ENCODE measurements at regions not wholly inside any gene's neighbourhood (a gene's known extent, or its start where the extent isn't known, plus 50 kb on each side); places are given as distances from the start of the nearest gene placed in this dataset.

DNA sequence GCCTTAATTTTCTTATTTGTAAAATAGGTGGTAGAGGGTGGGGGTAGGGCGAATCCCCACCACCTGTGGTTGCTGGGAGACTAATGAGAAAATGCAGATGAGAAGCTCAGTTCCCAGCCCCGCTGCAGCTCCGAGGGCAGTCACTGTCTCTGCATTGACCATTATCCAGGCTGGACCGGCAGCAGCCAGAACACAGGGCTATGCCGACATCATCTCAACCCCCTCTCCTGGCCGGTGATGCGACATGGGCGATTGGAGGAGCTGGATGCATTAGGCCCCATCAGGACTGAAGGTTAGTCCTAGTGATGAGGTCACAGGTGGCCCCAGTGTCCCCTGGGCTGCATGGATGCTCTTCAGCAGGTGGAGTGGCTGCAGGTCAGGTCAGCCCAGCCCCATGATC is 412.4 kb downstream of the CTTN start:
- no peak for DNase-seq

DNA sequence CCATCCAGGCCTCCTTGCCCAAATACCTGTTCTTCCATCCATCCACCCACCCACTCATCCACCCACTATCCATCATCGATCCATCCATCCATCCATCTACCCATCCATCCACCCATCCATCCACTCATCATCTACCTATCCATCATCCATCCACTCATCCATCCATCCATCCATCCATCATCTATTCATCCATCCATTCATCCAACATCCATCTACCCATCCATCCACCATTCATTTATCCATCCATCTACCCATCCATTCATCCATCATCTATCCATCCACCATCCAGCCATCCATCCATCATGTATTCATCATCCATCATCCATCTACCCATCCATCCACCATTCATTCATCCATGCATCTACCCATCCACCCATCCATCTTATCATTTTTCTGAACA is 413.2 kb downstream of the CTTN start:
- DNase-seq, result no peak

DNA sequence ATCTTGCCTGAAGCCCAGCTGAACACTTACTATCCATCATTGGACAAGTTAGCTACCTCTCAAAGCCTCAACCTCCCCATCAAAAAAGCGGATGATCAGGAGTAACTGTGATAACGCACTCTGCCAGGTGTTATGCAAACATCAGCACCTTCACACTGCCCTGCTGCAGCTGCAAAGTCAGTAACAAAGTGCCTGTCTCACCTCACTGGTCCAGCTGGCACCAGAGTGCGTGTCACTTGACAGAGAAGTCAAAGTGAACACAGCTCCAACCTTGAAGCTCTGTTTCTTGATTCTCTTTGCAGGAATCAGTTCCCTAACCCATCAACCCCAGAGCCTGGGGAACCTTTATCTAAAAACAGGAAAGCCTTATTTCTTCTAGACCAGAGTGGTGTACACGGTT is 413.6 kb downstream of the CTTN start:
- no peak for DNase-seq

DNA sequence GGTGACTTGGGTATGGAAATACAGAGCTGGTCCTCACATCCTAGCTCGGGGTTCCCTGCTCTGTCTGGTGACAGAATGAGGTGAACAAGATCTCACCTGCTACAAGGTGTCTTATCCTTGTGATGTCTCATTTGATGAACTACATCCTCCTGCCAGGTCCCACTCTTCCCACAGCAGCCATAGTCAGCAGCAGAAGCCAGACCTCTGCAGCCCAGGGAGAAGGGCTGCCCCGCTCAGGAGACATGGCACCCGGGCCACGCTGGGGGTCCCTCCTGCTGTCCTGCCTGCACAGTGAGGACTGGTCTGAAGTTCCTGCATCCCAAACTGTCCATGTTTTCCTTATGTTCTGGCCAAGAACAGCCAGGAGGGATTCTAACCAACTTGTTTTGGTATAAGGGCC is 414.1 kb downstream of the CTTN start:
- no peak for DNase-seq

DNA sequence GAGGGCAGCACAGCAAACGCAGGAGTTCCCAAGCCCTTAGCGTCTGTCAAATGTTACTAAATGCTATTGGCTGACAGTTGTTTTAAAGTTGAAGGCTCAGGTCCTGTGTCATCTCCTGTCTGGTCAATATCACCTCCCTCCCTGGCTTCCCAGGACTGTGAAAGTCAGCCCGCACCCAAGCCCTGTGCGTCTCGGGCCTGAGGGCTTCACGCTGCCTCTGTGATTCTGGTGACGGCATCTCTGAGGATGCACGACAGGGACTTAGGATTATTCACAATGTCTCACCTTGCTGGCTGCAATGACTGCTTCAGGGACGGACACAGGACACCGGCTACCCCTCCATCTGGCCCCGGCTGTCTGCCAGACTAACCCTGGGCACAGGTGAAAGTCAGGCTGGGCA is 415.3 kb downstream of the CTTN start:
- no peak for DNase-seq

DNA sequence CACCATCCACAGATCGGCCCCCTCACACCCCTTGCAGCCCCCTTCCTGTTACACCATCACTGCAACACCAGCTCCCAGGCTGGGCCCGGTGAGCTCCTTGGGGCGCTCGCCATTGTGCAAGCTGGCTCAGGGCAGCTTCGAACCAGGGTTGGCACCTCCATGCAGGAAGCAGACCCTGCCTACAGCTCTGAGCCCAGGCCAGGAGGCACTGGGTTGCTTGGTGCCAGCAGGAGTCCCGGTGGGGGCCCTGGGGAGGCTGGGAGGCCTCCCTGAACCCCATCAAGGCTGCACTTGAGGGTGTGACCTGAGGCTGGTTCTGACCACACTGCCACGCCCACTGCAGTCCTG is 417.1 kb downstream of the CTTN start:
- DNase-seq, result no peak

DNA sequence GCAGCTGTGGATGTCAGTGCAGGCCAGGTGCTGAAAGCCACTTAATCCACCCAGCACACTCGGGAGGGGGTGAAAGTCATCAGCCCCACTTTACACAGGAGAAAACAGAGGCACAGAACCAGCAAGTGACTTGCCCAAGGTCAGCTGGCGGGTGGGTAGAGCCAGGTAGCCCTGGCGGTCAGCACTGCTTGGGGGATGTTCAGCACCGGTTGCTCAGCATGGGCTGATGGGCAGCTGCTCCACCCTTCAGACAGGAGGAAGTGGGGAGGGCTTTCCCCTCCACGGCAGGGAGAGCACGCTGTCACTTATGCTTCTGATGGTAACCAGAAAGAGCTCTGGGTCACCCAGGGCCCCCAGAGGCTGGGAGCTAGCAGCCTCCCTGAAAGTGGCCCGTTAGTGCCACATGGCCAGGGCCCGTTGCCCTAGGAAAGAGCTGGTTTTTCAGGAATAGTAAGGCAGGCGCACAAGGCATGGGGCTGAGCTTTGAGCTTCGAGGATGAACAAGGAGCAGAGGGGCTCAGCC is 417.9 kb downstream of the CTTN start:
- DNase-seq, result no peak

DNA sequence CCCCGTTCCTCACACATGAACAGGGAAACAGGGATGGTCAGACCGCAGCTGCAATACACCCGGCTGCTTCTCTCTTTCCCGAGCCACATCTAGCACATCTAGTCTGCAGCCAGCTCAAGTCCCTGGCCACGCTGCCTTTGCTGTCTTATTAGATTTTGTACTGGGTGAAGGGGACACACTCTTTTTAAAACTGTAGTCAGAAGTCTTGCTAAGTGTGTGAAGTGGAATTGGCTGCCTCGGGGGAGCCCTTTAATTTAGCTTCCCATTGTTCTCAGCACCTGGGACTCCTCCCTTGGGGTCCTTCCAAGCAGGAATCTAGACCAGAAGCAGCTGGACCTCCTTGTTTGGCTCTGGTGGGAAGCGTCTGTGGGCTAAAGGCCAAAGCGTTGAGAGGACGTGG is 420.0 kb downstream of the CTTN start:
- no peak for DNase-seq

DNA sequence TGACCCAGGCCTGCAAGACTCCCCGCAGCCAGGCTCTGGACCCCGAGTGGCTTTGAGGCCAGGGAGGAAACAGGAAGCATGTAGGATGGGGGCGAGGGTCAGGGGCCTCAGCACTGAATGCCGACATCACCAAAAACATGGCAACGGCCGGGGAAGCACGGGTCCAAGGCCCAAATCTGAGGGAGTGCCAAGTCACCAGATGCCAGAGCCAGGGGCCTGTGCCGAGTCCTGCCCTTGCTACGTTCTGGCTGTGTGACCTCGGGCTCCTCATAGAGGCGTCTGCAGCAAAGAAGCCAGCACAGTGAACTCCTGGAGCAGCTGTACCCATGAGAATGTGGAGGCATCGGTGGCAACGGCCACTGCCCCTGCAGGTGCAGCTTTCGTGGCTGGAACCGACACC is 420.7 kb downstream of the CTTN start:
- DNase-seq, result no peak

DNA sequence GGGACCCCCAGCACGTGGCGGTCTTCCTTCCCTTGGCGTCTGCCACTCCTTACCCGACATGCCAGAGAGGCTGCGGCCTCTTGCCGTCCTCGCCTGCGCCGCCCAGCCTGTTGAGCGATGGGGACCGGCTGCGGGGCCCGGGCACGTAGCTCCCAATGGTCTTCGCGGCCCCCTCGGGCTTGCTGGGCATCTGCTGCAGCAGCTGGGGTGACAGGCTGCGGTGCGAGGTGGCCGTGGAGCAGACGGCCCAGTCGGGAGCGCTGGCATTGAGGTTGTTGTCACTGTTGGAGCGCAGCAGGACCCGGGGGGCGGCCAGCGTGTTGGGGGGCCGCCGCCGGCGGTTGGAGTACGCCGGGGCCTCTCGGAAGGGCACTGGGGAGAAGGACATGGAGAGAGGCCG is 422.0 kb downstream of the CTTN start:
- no peak for DNase-seq

DNA sequence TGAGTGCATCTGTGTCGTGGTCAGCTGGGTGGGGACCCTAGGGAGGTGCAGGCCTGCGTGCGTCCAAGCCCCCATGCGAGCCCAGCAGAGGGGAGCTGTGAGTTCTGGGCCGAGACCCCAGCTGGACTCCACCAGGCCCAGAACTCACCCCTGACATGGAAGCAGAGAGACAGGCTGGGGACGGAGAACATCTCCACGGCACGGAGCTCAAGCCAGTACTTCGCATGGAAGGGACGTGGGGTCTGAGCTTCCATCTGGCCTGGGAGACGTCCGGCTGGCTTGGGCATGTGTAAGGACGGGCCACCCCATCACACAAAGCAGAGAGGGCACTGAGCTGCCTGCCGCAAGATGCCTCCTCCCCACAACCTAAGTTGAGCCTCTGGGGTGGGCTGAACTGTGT is 422.4 kb downstream of the CTTN start:
- DNase-seq, result no peak

DNA sequence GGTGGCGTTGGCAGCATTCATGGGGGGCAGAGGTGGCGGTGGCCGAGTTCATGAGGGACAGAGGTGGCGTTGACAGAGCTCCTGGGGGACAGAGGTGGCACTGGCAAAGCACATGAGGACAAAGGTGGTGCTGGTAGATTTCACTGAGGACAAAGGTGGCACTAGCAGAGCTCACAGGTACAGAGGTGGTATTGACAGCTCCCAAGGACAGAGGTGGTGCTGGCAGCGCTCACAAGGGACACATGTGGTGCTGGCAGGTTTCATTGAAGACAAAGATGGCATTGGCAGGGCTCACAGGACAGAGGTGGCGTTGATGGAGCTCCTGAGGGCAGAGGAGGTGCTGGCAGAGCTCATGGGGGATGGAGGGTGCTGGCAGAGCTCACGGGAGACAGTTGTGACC is 425.4 kb downstream of the CTTN start:
- no peak for DNase-seq

DNA sequence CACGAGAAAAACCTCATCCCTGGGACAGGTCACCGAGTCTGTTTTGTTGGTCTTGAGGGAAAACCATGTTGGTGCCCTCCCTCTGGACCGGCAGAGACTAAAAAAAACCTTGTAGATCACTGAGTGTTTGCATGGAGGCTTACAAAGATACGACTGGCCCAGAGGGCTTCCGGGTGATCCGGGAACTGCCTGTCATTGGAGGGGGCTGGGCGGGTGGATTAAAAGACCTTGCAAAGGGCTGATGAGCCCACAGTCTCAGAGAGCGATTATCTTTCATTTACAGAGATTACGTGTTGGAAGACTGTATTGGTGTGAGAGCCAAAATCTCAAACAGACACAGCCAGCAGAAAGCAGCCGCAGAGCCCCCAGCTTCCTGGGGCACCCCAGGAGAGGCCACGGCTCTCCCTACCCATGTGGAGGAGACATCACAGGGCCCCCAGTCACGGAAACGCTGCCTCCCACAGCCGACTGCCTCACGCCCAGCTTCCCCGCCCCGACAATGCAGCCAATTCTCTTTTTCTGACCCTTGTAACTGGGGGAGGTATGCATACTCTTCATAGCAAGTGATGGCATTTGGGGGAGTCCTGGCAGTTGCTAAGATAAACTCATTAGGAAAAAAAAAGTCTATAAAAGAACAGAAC is 426.4 kb downstream of the CTTN start:
- no peak for DNase-seq

DNA sequence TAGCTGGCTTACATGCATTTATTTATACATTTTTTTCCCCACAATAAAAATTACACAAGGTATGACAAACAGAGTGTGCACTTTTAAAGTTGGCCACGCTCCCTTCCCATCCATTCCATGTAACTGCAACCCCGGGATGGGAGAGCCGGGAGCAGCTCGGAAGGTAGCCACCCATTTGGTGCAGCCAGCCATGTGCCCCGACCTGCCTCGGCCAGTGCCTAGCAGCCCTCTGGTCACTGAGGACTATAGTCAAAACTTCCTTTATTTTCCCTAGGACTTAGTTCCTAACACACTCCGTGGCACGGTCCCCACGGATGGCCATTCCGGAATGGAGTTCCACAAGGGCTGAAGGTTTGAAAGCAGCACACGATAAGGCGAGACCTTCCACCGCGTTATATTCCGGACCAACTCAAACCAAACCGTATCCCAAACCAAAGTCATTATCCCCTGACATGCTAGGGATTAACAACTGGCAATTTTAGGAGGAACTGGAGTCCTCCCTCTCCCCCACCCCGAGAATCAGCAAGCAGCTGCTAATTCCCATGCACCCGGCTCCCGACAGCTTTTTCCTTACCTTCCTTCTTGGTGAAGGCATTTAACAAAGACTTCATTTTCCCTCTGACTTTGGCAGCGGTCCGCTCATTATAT is 426.4 kb downstream of the SHANK2 start:
- DNase-seq, result no peak

DNA sequence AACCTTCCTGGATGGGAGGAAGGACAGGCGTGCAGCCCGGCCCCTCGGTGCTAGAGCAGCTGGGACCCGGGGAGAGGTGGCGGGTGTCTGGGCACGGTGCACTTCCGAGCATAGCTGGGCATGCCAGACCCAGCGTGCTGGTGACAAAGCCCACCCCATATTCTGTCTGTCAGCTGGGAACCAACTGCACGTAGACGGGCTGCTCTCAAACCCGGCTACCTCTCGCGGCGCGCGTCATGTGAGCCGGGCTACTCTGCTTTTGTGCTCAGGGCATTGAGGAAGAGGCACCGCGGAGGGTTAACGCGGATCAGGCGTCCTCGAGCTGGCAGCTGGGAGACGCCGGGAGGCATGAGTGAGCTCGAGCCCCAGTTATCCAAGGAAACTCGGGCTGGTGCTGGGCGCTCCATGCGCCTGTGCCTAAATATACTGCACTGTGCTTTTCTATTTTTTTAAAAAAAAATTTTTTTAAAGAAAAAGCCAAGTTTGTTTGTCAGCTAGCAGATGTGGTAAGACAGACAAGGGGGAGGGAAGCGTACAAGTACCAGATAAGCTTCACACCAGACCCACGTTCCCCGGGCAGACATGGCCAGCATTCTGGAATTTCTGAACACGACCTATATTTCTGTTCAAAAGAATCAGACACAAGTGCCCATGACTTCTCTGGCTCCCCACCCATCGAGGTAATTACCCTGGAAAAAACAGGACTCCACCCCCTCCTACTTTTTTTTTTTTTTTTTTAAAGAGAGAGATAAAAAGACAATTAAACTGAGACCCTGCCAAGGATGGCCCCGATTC is 425.6 kb downstream of the SHANK2 start:
- no peak for DNase-seq

DNA sequence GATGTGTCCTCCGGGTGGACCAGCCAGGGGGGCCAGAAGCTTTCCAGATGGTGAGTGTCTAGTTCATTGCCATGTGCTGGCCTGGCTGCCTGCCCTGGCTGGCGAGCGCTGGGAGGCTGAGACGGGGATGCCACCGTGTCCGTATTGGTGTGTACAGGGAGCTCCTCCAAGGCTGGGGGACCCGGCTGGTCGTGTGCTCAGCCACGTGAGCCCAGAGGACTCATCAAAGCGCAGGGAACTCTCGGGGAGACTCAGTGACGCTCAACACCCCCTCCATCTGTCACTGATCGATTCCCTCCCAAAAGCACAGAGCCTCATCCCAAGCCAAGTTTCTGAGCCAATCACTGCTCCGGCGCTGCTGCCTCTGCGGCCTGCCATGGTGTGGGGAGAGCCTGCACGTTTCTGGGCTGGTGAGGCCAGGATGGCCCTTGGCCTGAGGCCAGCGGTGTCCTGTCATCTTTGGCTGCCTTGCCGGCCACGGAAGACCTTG is 423.7 kb downstream of the SHANK2 start:
- DNase-seq, result no peak

DNA sequence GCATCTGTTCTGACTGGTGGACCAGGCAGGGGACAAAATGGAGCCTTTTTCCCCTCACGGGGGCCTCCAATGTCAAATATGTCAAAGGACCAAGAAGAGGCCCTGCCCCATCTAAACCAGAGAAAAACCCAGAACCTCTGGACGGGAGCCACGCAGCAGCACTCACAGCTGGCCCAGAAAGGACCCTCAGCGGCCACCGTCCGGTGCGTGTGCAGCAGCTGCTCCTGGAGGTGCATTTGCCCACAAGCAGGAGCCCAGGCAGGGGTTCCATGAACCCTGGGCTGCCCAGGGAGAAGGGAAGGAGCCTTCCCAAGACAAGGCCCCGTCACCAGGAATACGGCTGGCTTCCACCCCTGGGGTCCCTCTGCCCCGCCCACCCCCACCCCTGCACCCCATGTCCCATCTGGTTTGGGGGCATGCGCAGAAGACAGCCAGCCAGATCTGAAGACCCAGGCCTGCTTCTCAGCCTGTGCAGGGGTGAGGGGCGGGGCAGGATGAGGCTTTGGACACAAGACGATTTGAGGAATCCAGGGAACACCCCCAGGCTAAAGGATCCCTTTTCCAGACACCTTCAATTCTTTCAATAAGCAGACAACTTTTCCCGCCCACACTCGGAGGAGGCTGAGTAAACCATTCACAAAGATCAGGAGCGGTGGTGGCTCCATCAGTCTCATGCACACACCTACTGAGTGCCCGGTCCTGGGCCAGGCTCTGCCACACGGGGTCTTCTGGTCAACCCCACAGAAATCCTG is 423.1 kb downstream of the SHANK2 start:
- DNase-seq, result no peak

DNA sequence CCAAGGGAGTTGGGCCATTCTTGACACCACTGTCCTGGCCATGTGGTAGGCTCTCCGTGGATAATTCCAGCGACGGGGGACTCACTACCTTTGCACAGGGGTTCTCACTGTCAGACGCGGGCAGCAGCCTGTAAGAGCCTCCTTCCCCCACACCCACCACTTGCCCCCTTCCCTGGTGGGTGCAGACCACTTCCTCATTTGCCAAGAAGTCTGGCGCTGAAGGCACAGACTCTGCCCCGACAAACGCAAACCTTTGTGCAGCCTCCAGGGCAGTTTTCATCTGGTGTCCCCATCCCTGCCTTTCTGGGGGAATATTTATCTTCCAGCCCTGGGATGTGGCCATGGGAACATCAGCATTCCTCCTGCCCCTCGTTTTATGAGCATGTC is 422.5 kb downstream of the SHANK2 start:
- DNase-seq, result no peak

DNA sequence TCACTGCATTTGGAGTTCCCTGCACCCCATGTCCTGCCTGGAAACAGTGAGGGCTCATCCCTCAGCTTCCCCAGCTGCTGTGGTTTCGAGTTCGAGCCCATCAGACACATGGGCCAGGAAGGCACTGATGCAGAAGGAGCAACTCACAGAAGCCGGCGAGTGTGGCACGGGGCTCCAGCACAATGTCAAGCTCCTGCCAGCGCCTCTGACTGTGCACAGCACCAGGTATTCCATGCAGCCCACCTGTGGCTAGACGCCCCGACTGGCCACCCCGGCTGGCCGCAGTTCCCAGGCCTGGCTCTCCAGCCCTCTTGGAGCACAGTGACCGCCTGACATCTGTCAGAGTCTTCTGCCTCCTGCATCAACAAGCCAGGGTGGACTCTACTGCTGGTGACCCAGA is 419.4 kb downstream of the SHANK2 start:
- DNase-seq, result no peak

DNA sequence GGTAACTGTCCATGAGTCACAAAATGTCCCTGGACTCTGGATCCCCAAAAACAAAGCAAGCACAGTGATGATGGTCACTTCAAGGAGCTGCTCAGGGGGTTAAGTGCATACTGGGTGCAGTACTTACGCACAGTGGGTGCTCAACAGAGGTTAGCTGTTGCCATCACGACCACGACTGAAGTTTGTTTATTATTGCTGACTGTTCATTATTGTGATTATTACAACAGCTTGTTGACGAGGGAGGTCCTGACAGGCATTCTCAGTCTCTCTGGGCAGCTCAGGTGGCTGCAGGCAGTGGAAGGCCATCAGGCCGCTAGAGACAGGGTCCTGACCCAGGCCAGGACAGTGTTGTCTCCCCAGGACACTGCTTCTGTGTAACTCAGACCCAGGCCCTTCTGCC is 418.8 kb downstream of the SHANK2 start:
- no peak for DNase-seq

DNA sequence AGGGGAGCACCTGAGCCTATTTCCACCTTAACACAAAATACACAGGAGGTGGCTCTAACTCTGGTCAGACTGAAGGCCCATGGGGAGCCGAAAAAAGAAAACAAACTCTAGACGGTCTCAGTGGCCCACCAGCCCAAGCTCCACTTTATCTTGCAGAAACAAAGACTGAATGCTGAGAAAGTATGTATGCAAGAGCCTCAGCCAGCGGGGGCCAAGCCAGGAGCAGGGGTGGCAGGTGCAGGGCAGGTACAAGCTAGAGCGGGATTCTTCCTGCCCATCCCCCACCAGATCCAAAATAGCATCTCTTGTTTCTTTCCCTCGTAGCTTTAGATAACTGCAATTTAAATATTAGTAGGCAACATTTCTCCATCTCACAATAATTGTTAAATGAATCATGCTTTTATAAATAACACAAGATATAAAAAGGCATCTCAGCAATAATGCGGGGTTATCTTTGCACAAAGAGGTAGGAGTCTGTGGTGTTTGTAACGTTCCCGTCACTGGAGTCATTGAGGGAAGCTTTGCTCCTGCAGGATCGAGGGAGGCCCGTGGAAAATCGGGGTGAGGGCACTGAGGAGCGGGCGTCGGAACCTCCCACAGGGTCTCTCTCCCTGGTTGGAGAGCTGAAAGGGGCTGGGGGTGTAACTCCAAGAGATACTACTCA is 418.0 kb downstream of the SHANK2 start:
- no peak for DNase-seq

DNA sequence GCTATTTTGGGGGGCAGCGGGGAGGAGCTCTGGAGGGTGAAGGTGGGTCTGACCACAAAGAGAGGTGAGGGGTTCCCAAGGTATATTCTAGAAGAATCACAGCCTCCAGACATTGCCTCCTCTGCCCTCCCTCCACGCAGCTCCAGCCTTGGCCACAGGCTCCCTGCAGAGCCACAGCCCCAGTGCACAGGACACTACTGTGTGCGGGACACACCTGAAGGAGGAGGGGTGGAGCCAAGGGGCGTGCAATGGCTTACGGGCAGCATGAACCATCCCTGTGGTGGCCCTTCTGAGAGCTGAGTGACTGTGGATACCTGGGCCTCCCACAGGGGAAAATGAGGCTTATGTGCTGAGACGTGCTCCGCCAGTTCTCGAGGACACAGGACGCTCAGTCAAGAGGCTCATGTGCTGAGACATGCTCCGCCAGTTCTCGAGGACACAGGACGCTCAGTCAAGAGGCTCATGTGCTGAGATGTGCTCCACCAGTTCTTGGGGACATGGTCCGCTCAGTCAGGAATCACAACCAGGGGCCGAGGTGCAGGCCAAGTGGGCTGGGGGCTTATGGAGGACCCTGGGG is 417.3 kb downstream of the SHANK2 start:
- DNase-seq, result no peak

Measured in activated effector memory CD4-positive, alpha-beta T cell treated with Interleukin-2 at 50 U/mL for 16 hours (primary cell).